GOT3 (cell line): ENCODE measurements at regions not wholly inside any gene's neighbourhood (a gene's known extent, or its start where the extent isn't known, plus 50 kb on each side); places are given as distances from the start of the nearest gene placed in this dataset.

Experiments
- DNase-seq: peaks from one replicate; lab custom pipeline; 2025; ENCODE audit warnings: mixed read lengths; lab: John Stamatoyannopoulos, UW

DNA sequence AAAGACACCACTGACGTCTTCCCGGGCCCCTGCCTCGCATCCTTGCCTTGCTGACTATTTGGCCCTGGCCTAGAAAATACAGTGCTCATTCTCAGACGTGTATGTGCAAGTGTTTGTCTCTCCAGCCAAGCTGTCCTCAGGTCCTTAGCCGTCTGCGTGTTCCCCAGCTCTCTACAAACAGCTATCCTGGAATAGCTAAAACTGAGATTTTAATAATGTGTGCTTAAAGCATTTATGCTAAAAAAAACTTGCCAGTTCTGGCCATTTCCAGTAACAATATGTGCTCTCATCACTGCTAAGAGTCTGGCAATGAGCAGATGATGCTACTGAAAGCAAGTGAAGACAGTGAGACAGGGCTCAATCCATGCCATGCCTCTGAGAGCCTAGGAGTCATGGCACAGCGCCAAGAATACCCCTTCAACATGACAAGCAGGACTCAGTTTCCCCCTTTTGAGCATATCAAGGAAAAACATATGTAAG, 55.7 kb downstream of the IRF2BP2 start:
- no peak for DNase-seq

GRCh38 chr1:234553240-234554188, 56.5 kb downstream of the IRF2BP2 start:
- DNase-seq, result no peak

GRCh38 chr1:234551032-234551378, 59.0 kb downstream of the IRF2BP2 start:
- no peak for DNase-seq

DNA sequence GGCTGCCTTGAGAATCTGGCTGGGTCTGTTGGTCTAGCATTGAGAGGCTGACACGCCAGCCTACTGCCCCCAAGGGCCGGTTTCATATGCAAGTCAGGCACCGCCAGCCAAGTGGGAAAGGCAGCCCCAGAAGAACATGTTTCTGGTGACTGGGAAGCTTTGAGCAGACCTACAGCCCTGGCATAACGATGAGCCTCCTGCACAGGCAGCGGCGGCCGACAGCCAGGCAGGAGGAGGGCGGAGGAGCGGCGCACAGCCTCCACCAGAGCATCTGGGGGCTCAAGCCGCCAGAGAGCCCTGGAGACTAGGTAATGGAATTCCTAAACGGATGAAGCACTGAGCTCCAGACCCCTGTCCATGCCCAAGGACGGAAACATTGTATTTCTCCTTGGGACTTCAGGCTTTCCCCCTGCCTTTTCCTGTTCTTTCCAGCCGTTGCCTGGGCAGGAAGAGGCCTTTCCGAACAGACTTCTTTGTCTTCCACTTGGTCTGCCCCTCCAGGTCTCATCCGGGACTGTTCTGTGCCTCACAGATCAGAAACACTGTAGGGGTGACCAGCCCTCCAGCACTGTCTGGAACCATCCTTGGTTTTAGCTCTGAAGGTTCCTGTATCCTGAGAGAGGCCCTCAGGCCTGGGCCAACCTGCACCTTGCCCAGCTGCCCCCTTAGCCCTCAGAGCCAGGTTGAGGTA, 59.5 kb downstream of the IRF2BP2 start:
- DNase-seq, result no peak

GRCh38 chr1:234549447-234550021, 60.4 kb downstream of the IRF2BP2 start:
- no peak for DNase-seq

GRCh38 chr1:234546890-234547788, 62.8 kb downstream of the IRF2BP2 start:
- no peak for DNase-seq

DNA sequence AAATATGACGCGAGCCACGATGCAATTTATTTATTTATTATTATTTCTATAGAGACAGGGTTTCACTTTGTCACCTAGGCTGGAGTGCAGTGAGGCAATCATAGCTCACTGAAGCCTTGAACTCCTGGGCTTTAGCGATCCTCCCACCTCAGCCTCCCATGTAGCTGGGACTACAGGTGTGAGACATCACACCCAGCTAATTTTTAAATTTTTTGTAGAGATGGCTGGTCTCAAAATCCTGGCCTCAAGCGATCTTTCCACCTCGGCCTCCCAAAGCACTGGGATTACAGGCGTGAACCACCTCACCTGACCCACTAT, 63.6 kb downstream of the IRF2BP2 start:
- DNase-seq, result no peak

DNA sequence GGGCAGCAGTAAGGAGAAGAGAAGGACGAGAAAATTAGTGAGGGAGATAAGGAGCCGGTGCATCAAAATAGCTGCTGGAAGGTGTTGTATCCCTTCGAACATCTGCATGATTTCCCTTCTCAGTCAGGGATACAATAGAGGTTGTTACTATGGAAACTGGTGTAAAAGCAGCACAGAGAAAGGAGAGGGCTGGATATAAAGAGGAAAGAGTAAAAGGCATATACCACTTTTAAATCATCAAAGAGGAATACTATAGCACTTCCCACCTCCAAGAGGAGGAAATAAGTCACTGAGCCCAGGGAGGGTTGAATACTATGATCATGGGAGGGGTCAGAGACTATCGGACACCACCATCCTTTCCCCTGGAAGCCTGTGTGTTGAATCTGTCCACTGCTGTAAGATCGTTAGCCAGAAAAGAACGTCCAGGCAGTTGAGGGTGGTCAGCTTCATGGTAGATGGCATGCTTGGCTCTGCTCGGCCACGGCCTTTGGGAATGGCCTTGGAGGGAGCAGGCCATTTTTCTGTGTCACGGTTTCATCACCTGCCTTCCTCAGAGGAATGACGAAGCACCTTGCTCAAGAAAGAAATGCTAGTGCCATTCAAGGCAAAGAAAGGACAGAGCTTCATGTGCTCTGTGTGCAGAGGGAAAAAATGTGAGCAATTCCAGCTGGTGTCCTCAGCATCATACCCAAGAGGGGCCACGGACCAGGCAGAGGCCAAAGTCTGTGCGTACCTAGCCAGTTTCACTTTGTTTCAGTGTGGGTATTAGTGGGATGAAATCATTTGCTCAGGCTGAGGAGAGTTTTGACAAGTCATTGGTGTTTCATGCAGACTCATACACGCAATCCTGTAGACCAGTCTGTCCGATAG, 64.2 kb downstream of the IRF2BP2 start:
- no peak for DNase-seq

DNA sequence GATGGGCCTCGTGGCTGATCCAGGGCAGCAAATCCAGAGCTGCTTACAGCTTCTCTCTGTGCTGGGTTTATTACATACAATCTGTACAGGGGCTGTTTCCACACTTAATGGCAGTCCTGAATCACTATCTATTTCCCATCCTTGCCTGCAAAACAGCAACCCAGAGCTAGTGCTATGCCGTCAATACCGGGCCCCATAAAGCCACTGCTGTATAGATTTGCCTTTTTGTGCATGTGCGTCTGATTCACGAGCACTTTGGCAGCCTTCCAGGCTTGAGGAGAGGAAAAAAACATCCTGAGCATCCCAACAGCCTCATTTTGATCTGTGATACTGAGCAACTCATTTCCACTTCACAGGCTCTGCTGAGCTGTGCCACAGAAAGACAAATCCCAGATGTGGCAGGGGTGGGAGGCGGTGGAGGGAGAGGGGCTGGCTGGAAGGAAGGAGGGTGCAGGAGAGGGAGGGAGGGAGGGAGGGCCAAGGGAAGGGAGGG, 65.2 kb upstream of the TARBP1 start:
- DNase-seq, result peak; percentile 33

- no peak for DNase-seq
Observed at GRCh38 chr1:234543442-234544086, 64.6 kb upstream of the TARBP1 start.

DNA sequence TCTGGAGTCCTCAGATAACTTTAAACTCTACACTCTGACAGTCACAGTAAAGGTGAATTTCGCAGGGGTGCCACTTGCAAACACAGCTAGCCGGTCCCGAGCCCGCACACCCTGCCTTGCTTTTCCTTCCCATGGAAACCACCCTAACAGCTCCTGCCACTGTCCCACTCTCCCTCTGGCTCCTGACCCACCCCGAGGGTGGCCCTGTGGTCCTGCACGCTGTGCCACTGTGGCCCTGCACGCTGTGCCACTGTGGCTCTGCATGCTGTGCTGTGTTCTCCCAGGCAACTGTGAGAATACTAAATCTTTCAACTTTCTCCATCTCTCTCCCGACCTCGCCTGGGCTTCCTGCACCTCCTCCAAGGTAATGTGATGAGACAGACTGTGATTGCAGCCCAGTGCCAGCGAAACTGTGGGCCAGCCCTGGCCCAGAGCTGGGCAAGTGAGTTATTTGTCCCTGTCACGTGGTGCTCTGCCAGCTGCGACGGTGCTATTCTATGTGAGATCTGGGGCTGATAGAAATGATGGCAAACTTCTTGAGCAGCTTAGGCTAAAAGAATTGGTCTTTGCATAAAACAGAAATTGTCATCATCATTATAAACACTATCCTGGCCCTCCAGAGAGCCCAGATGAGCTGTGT, 63.4 kb upstream of the TARBP1 start:
- no peak for DNase-seq

DNA sequence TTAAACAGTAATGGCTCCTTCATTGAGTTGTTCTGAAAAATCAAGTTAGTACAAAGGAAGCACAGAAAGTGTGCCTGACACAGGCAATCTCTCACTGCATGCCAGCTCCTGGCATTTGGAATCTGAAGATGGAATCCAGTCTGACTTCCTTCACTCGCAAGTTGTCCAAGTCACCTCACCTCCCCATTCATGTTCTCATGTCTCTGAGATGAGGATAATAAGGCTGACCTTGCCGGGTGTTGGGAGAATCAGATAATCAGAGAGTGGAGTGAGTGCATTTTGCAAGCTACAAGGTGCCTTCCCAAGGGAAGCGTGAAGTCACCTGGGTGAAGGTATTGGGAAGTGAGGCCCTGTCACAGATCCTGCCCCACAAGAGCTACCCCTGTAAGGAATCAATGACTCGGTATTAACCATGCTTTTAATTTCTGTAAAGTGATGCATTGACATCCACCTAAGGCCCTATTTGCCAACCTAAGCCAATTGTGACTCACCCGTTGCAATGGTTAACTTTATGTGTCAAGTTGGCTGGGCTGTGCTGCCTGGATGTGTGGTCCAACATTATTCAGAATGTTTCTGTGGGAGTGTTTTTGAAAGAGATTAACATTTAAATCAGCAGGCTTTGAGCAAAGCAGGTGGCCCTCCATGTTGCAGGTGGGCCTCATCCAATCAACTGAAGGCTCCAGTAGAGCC, 62.5 kb upstream of the TARBP1 start:
- DNase-seq, result no peak

GRCh38 chr1:234540404-234540762, 61.4 kb upstream of the TARBP1 start:
- DNase-seq, result no peak

- DNase-seq, result no peak
Observed at GRCh38 chr1:234539666-234540403, 60.9 kb upstream of the TARBP1 start.

GRCh38 chr1:234538930-234539649, 60.1 kb upstream of the TARBP1 start:
- no peak for DNase-seq

- no peak for DNase-seq
Observed at GRCh38 chr1:234538062-234538731, 59.2 kb upstream of the TARBP1 start.

GRCh38 chr1:234537236-234537635, 58.3 kb upstream of the TARBP1 start:
- no peak for DNase-seq
